HG03095 (cell line): ENCODE measurements at regions not wholly inside any gene's neighbourhood (a gene's known extent, or its start where the extent isn't known, plus 50 kb on each side); places are given as distances from the start of the nearest gene placed in this dataset.
"Not testable (repeated sequence)": the region's sequence is repeated elsewhere in the genome, so short reads cannot be mapped to it uniquely, and the experiment has no call there.

Experiments used
- ATAC-seq: cut with Tn5 transposase; IDR thresholded peaks from one replicate; pipeline ENCODE4 v1.9.1; 2021; ENCODE audit warnings: moderate library complexity; ENCODE audit not compliant: unreplicated experiment

- ATAC-seq: no peak
These were observed 114.1 kb downstream of the RAB38 start for GRCh38 chr11:88061111-88061510.

GRCh38 chr11:88059326-88059725 is 115.9 kb downstream of the RAB38 start:
- ATAC-seq: no peak

- ATAC-seq: no peak
These were observed 123.8 kb downstream of the RAB38 start for GRCh38 chr11:88051396-88051795.

GRCh38 chr11:88050247-88050646 is 125.0 kb downstream of the RAB38 start:
- no peak for ATAC-seq

- not testable (repeated sequence) for ATAC-seq
These were observed 130.0 kb downstream of the RAB38 start for GRCh38 chr11:88045288-88045687.

- not testable (repeated sequence) for ATAC-seq
These were observed 130.6 kb downstream of the RAB38 start for GRCh38 chr11:88044658-88045057.

GRCh38 chr11:88043149-88043548 is 132.1 kb downstream of the RAB38 start:
- no peak for ATAC-seq

GRCh38 chr11:88042647-88043046 is 132.6 kb downstream of the RAB38 start:
- ATAC-seq: no peak

- ATAC-seq: no peak
These were observed 133.0 kb downstream of the RAB38 start for GRCh38 chr11:88042238-88042637.

- no peak for ATAC-seq
These were observed 133.6 kb downstream of the RAB38 start for GRCh38 chr11:88041679-88042078.

- no peak for ATAC-seq
These were observed 135.1 kb downstream of the RAB38 start for GRCh38 chr11:88040148-88040496.

- no peak for ATAC-seq
These were observed 135.6 kb downstream of the RAB38 start for GRCh38 chr11:88039476-88040147.

GRCh38 chr11:88038063-88038462 is 137.2 kb downstream of the RAB38 start:
- ATAC-seq: no peak

- no peak for ATAC-seq
These were observed 138.5 kb downstream of the RAB38 start for GRCh38 chr11:88036701-88037100.

- ATAC-seq: no peak
These were observed 140.0 kb downstream of the RAB38 start for GRCh38 chr11:88035271-88035670.

- ATAC-seq: no peak
These were observed 157.6 kb downstream of the RAB38 start for GRCh38 chr11:88017666-88018065.

- peak; percentile 89 for ATAC-seq
These were observed 158.7 kb downstream of the RAB38 start for GRCh38 chr11:88016392-88017170.

- no peak for ATAC-seq
These were observed 160.1 kb downstream of the RAB38 start for GRCh38 chr11:88015170-88015569.

GRCh38 chr11:88013508-88014065 is 161.7 kb downstream of the RAB38 start:
- no peak for ATAC-seq

- ATAC-seq: no peak
These were observed 162.8 kb downstream of the RAB38 start for GRCh38 chr11:88012456-88012855.

- no peak for ATAC-seq
These were observed 199.2 kb downstream of the RAB38 start for GRCh38 chr11:87976009-87976408.

- ATAC-seq: no peak
These were observed 200.4 kb downstream of the RAB38 start for GRCh38 chr11:87974797-87975196.
